Heart right ventricle (tissue), 16 donors: ENCODE measurements at regions not wholly inside any gene's neighbourhood (a gene's known extent, or its start where the extent isn't known, plus 50 kb on each side); places are given as distances from the start of the nearest gene placed in this dataset.

Source experiments
- ATAC-seq, 8 donors: fragments of 200-7000 bp; cut with Tn5 transposase; one replicate each; pipeline ENCODE4 v1.9.1; 2020; ENCODE audit warnings: mild to moderate bottlenecking in 8 of 8, moderate library complexity in 8 of 8, moderate number of reproducible peaks in 1 of 8
- DNase-seq, 2 donors: peaks; one replicate each; pipeline ENCODE4 v3.0.0-alpha.2; 2020
- H3K27ac ChIP-seq, 10 donors: fragments of 200-600 bp; sonication (generic) in 2 of 10; one replicate each; pipeline versions ENCODE4 v1.5.0 to v1.8.0; 2020 to 2022; ENCODE audit warnings: mild to moderate bottlenecking in 3 of 10
- H3K27me3 ChIP-seq, 7 donors: fragments of 200-600 bp; one replicate each; pipeline ENCODE4 v1.8.0; 2021 to 2022; ENCODE audit warnings: mild to moderate bottlenecking in 2 of 7
- H3K36me3 ChIP-seq, 9 donors: fragments of 200-600 bp; sonication (generic) in 1 of 9; one replicate each; pipeline versions ENCODE4 v1.5.0 to v1.8.0; 2020 to 2022; ENCODE audit warnings: mild to moderate bottlenecking in 2 of 9
- H3K4me1 ChIP-seq, 9 donors: fragments of 200-600 bp; sonication (generic) in 1 of 9; one replicate each; pipeline versions ENCODE4 v1.5.0 to v1.8.0; 2020 to 2022; ENCODE audit warnings: mild to moderate bottlenecking in 4 of 9
- H3K4me3 ChIP-seq, 10 donors: fragments of 200-600 bp; sonication (generic) in 2 of 10; one replicate each; pipeline versions ENCODE4 v1.5.0 to v1.8.0; 2020 to 2022; ENCODE audit warnings: mild to moderate bottlenecking in 7 of 10, moderate library complexity in 2 of 10
- H3K9me3 ChIP-seq, 11 donors: fragments of 200-600 bp in 10 of 11; sonication (generic) in 2 of 11; one replicate each; pipeline versions ENCODE4 v1.5.0 to v1.8.0; 2013 to 2022; ENCODE audit warnings: mild to moderate bottlenecking in 2 of 11, control low read depth in 1 of 11, moderate library complexity in 1 of 11
- CTCF ChIP-seq, 9 donors: fragments of 200-600 bp; sonication (generic) in 2 of 9; IDR thresholded peaks; one replicate each; pipeline versions ENCODE4 v1.5.0 to v1.8.0; 2021 to 2022; ENCODE audit warnings: antibody characterized with exemption in 9 of 9, mild to moderate bottlenecking in 5 of 9, moderate library complexity in 1 of 9
- WGBS, 2 donors: extraction: QIAGEN DNeasy Blood & Tissue Kit; methylation state at CpG; one replicate each; pipeline ENCODE4 v1.1.7; 2013; ENCODE audit warnings: inconsistent platforms in 1 of 2; 5-methylcytosine and 5-hydroxymethylcytosine counted together
- intact Hi-C, 10 donors: fragments of 100-400 bp; cut with DNase I; formaldehyde crosslinking; loops; one replicate each; pipeline versions ENCODE4 v1.11.1 to v1.14.2; 2022
- donor health status: Arrhythmogenic right ventricular cardiomyopathy.
- donor health status: ischemic (EF 13 %, LVEDD 7.1; RV severe dilation, severe dysfunction).
- donor health status: healthy with polysubstance abuse.
- donor health status: DM: no; HTN: yes; CAD: no.
- donor health status: DM: no; HTN: no; CAD: no.
- donor health status: ischemic (EF 25% LVEDD 6.9; RV normal size, moderate dysfunction).
- donor health status: ischemic (EF 25% LVEDD 5.7; RV mildly dilated, moderate dysfunction).
- donor health status: healthy.
- donor health status: DM: yes; HTN: yes; CAD: no.
- donor health status: Ischemic cardiomyopathy.
- donor health status: ischemic (EF 35%, LVEDD 5.7; RV mildly dilated, moderate dysfunction).
- donor health status: nonischemic (EF 11% LVEDD 7.7; RV severe dilation, severe dysfunction).
- donor health status: DM: yes; HTN: yes; CAD: no.
- donor health status: PGD.
- donor health status: ischemic (EF 29% LVEDD 5.4; RV normal size, mild dysfunction).
- donor health status: nonischemic (EF 23%, LVEDD 6.1; RV moderate dilation, normal function).

- ATAC-seq (no peak), DNase-seq (no peak)
- Histone ChIP-seq H3K4me1 (no peaks in the 10 kb centered on the region), H3K27me3 (no peaks in the 10 kb centered on the region), H3K36me3 (no peaks in the 10 kb centered on the region), H3K4me3 (no peak overlapping the region), H3K27ac (no peak overlapping the region), H3K9me3 (peaks cover 0 to 4% (median 0%) of the 10 kb centered on the region in 11 donors)
- 51 to 62% methylated on average over 1 of the region's 1 CpG for WGBS, 2 donors
- intact Hi-C loops, result no loop called here
- TF ChIP-seq CTCF (IDR thresholded peaks at IDR 0.05), result no peak
Measured at GRCh38 chr5:28862860-28863196, 1824.4 kb upstream of the CDH9 start.

GRCh38 chr5:28862137-28862859, 1823.9 kb upstream of the CDH9 start:
- Histone ChIP-seq H3K4me1 (no peaks in the 10 kb centered on the region), H3K27ac (no peak overlapping the region), H3K36me3 (no peaks in the 10 kb centered on the region), H3K9me3 (peaks cover 0 to 4% (median 0%) of the 10 kb centered on the region in 11 donors), H3K27me3 (no peaks in the 10 kb centered on the region), H3K4me3 (no peak overlapping the region)
- WGBS, 2 donors, result 70 to 73% methylated on average over 12 of the region's 12 CpGs
- no peak for ATAC-seq
- DNase-seq, result no peak
- intact Hi-C loops, result no loop called here
- TF ChIP-seq CTCF (IDR thresholded peaks at IDR 0.05), result no peak

- TF ChIP-seq CTCF (IDR thresholded peaks at IDR 0.05), result no peak
- DNase-seq, result no peak
- H3K9me3 ChIP-seq, result peaks cover 0 to 16% (median 0%) of the 10 kb centered on the region in 11 donors
- ATAC-seq, result no peak
- WGBS, 2 donors, result 51 to 65% methylated on average over 1 of the region's 1 CpG
- H3K27ac ChIP-seq, result no peak overlapping the region
- H3K36me3 ChIP-seq, result no peaks in the 10 kb centered on the region
- H3K4me3 ChIP-seq, result no peak overlapping the region
- intact Hi-C loops, result no loop called here
- no peaks in the 10 kb centered on the region for H3K27me3 ChIP-seq
- H3K4me1 ChIP-seq, result no peaks in the 10 kb centered on the region
Measured at GRCh38 chr5:28855626-28856025, 1817.2 kb upstream of the CDH9 start.

GRCh38 chr5:28850320-28850921, 1812.0 kb upstream of the CDH9 start:
- Histone ChIP-seq H3K36me3 (no peaks in the 10 kb centered on the region), H3K27ac (no peak overlapping the region), H3K4me3 (no peak overlapping the region), H3K9me3 (peaks cover 0 to 38% (median 0%) of the 10 kb centered on the region in 11 donors), H3K4me1 (no peaks in the 10 kb centered on the region), H3K27me3 (no peaks in the 10 kb centered on the region)
- intact Hi-C loops, result no loop called here
- TF ChIP-seq CTCF (IDR thresholded peaks at IDR 0.05), result no peak
- WGBS, 2 donors, result 86 to 95% methylated on average over 13 of the region's 13 CpGs
- ATAC-seq (no peak), DNase-seq (no peak)
